ENCODE measurements at regions not wholly inside any gene's neighbourhood (a gene's known extent, or its start where the extent isn't known, plus 50 kb on each side); places are given as distances from the start of the nearest gene placed in this dataset.

DNA sequence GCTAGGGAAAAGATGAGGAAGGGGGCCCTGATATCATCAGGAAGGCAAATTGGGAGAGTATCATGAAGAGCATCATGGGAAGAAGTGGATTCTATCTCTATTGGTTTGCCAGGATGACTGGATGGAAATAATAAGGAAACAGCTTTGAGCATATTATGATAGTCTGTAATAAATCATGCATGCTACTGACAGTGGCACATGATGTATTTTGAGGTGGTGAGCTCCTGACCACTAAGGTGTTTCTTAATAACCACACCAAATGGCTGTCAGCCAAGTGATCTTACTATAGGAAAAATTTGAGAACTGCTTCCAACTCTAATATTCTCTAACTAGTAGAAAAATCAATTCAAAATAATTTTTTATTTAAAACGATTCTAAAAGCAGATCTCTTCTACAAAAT lies 548.4 kb upstream of the JAG1 start:
- no TSS peak for BruUV-seq (replicated peaks)
- POLR2A ChIA-PET, result no interaction called here
- Histone ChIP-seq H3K27me3 (ENCODE audit: control insufficient read depth in 1 of 2, insufficient read depth in 2 of 2, low read length in 2 of 2) (no peaks in the 10 kb centered on the region), H3K4me3 (replicated peaks in 1 of 3; ENCODE audit: insufficient read depth in 1 of 3, low read depth in 2 of 3, low read length in 3 of 3) (no peak overlapping the region), H2AFZ (ENCODE audit: low read length) (no peak overlapping the region), H3K4me1 (ENCODE audit: insufficient read depth, low read length) (peaks cover 5% of the 10 kb centered on the region), H3K27ac (ENCODE audit: extremely low read length, insufficient read depth, low read length) (no peak overlapping the region), H3K9me3 (ENCODE audit: low read length) (no peaks in the 10 kb centered on the region), H3K36me3 (replicated peaks in 1 of 2; ENCODE audit: control insufficient read depth in 1 of 2, insufficient read depth in 2 of 2, low read length in 2 of 2) (no peaks in the 10 kb centered on the region), H4K20me1 (ENCODE audit: insufficient read depth, low read length) (no peaks in the 10 kb centered on the region), H3K4me2 (ENCODE audit: low read depth, low read length) (no peak overlapping the region), H3K9ac (ENCODE audit: insufficient read depth, low read depth, low read length) (no peak overlapping the region), H3K79me2 (ENCODE audit: insufficient read depth, low read length) (no peaks in the 10 kb centered on the region)
- intact Hi-C loops (cut with micrococcal nuclease; ENCODE audit: unreplicated experiment) (no loop called here), in situ Hi-C loops (cut with HindIII; ENCODE audit: extremely low pct_ligation_motif_present, low pct_unique_long_range_greater_than_20kb) (no loop called here)
- TF ChIP-seq ZNF713 (CRISPR knock-in tag; IDR thresholded peaks at IDR 0.05), result no peak
- no peak for TF ChIP-seq ZNF136 (CRISPR knock-in tag; IDR thresholded peaks at IDR 0.05; ENCODE audit: low read depth)
- TF ChIP-seq CBX2 (IDR thresholded peaks at IDR 0.05; ENCODE audit: low read depth, low read length), result no peak
- no peak for TF ChIP-seq CBX2 (CRISPR knock-in tag; IDR thresholded peaks at IDR 0.05; ENCODE audit: low read depth)
- TF ChIP-seq ZNF549 (CRISPR knock-in tag; IDR thresholded peaks at IDR 0.05), result no peak
- no peak for TF ChIP-seq ZNF446 (CRISPR knock-in tag; IDR thresholded peaks at IDR 0.05)
- TF ChIP-seq, protein P1, sequence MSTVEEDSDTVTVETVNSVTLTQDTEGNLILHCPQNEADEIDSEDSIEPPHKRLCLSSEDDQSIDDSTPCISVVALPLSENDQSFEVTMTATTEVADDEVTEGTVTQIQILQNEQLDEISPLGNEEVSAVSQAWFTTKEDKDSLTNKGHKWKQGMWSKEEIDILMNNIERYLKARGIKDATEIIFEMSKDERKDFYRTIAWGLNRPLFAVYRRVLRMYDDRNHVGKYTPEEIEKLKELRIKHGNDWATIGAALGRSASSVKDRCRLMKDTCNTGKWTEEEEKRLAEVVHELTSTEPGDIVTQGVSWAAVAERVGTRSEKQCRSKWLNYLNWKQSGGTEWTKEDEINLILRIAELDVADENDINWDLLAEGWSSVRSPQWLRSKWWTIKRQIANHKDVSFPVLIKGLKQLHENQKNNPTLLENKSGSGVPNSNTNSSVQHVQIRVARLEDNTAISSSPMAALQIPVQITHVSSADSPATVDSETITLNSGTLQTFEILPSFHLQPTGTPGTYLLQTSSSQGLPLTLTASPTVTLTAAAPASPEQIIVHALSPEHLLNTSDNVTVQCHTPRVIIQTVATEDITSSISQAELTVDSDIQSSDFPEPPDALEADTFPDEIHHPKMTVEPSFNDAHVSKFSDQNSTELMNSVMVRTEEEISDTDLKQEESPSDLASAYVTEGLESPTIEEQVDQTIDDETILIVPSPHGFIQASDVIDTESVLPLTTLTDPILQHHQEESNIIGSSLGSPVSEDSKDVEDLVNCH (CRISPR knock-in tag; IDR thresholded peaks at IDR 0.05), result no peak
- TF ChIP-seq ZNF883 (CRISPR knock-in tag; IDR thresholded peaks at IDR 0.05; ENCODE audit: not compliant biosample characterization), result no peak
- TF ChIP-seq BRCA1 (CRISPR knock-in tag; IDR thresholded peaks at IDR 0.05), result no peak
- TF ChIP-seq ZNF788 (CRISPR knock-in tag; IDR thresholded peaks at IDR 0.05; ENCODE audit: borderline replicate concordance), result no peak
- TF ChIP-seq ZNF547 (CRISPR knock-in tag; IDR thresholded peaks at IDR 0.05), result no peak
- no peak for TF ChIP-seq ZBTB38 (CRISPR knock-in tag; IDR thresholded peaks at IDR 0.05)
- no peak for TF ChIP-seq RFX1 (IDR thresholded peaks at IDR 0.05)
- TF ChIP-seq NFYC (CRISPR knock-in tag; IDR thresholded peaks at IDR 0.05), result no peak
- no peak for TF ChIP-seq KDM3A (CRISPR knock-in tag; IDR thresholded peaks at IDR 0.05; ENCODE audit: low read depth)
- TF ChIP-seq AKAP8 (CRISPR knock-in tag; IDR thresholded peaks at IDR 0.05), result no peak
- no peak for TF ChIP-seq HNRNPL (IDR thresholded peaks at IDR 0.05; ENCODE audit: low read depth, low read length)
- CTCF ChIA-PET (ENCODE audit: low intra/inter-chr PET ratio, low total read pairs), result no interaction called here
- no peak for DNase-seq (ENCODE audit: low spot score)
- ATAC-seq, result no peak
- WGBS (ENCODE audit: low lambda C conversion rate), result 0% methylated on average over 1 of the region's 1 CpG
- FAIRE-seq, result no peak
